H54 (cell line): ENCODE measurements at regions not wholly inside any gene's neighbourhood (a gene's known extent, or its start where the extent isn't known, plus 50 kb on each side); places are given as distances from the start of the nearest gene placed in this dataset.
"Not testable (repeated sequence)": the region's sequence is repeated elsewhere in the genome, so short reads cannot be mapped to it uniquely, and the experiment has no call there.

Source experiments
- DNase-seq: peaks from one replicate; pipeline ENCODE4 v3.0.0; 2011; ENCODE audit warnings: low spot score, mixed read lengths; ENCODE audit not compliant: insufficient read length
- FAIRE-seq: peaks from 3 replicates; lab custom pipeline; 2011; peaks lifted over from hg19 to GRCh38; lab: Jason Lieb, UNC
- POLR2A ChIP-seq: IDR thresholded peaks from 2 replicates; pipeline ENCODE4 v1.6.1; 2011; ENCODE audit warnings: low read depth, mild to moderate bottlenecking, low read length

DNA sequence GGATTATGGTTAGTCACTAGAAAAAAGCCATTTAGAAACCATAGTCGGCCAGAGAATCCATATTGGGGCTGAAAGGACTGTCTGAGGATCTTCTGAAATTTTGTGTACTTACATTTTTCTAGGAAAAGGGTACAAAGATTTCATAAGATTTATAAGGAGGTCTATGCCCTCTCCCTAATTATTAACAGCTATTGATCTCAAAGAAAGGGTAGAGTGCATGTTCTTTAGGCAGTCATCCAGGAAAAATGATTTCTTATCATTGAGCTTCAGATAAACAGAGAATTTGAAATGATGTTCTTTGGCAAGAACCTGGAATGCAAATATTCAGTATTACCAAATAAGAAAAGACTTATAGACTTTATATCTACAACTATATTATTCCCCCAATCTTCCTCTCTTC is 195.3 kb downstream of the ACTR3 start:
- DNase-seq, result no peak
- TF ChIP-seq POLR2A, result no peak
- FAIRE-seq, result no peak

DNA sequence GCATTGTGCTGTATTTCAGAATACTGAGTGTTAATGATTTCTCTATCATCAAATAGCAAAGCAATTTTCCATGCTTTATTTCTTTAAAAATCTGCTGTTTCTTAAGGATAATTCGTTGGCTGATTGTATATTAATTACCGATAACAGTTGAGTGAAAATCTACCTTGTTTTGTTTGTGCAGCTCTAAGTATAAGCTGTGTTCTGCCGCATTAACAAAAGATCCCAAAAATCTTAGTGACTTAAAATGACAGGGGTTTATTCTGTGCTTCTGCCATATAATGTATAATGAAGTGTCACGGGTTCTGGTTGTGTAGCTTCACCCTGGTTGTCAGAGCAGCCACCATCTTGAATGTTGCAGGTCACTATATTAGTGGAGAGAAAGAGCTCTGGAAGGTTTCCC is 196.1 kb downstream of the ACTR3 start:
- no peak for TF ChIP-seq POLR2A
- FAIRE-seq (no peak), DNase-seq (no peak)

DNA sequence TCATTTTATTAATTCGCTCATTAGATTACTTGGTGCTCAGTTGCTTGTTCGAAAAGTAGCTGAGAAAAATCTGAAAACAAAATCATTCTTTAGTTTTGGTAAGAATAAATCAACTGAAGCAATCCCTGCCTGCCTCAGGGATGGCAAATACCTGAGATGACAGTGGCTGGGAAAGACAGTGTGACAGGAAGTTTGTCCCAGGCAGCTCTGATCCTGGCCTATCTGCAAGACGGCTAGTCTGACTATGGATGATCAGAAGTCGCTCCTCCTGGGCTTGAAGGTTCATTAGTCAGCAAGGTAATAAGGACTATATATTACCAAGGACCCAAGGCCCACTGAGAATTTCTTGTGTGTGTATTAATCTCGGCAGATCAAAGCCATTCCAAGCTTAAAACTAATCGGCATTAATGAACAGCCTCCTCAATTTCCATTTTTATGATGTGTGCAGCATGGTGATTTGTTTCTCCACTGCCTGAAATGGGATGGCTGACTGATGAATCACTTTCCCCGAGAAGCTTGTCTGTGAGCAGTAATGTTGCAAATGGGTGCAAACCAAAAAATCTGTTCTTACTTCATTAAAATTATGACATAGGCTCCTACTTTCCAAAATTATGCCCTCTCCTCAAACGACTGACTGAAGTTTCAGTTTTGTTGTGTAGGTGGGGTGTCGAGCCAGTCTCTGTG is 199.9 kb downstream of the ACTR3 start:
- DNase-seq (no peak), FAIRE-seq (no peak)
- no peak for TF ChIP-seq POLR2A

DNA sequence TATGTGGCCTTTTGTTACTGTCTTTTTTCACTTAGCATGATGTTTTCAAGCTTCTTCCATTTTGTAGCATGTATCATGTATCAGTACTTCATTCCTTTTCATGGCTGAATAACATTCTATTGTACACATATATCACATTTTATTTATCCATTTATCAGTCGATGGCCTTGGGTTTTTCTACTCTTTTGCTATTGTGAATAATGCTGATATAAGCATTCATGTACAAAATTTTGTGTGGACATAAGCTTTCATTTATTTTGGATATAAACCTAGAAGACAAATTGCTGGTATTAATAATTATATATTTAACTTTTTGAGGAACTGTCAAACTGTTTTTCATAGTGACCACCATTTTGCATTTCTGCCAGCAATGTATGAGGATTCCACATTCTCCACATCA is 201.1 kb downstream of the ACTR3 start:
- FAIRE-seq (no peak), DNase-seq (no peak)
- TF ChIP-seq POLR2A, result no peak

DNA sequence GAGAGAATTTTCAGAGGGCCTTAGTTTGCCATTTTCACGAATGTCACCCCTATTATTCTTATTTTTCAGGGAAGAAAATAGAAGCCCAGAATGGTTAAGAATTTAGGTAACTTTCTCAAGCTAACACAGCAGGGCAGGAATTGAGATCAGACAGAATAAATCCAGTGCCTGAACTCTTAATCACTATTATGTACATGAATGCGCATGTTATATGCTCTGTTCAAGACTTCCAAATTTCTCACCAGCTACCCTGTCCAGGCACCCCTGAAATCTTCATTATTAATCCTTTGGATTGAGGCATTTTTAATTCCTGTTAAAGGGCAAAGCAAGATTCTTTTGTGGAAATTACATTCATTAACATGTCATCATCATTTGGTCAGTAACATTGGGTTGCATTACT is 218.4 kb downstream of the ACTR3 start:
- TF ChIP-seq POLR2A, result no peak
- FAIRE-seq (no peak), DNase-seq (no peak)

DNA sequence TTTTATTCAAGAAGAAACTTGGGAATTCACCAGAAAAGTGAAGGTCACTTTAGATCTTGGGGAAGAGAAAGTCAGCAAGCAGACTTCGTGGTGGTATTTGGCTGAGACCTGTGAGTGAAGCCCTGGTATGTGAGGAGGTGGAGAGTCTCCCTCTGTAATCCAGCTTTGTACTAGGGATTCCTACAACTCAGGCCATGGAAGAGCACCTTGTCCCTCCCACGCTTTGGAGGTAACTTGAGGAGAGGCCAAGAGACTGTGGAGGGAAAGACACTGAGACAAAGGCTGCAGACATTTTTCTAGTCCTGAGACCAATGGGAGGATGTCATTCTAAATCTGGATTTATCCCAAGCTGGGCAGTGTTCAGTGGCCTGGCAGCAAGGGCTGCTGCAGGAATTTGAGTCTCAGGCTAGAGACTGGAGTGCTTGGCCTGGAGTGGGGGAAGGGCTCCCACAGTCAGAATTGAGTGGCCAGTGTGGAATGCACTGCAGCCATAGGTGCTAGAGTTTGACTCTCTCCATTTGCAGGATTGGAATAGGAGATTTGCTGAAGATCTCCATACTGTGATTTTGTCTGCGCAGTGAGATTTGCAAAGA is 219.0 kb downstream of the ACTR3 start:
- DNase-seq (no peak), FAIRE-seq (no peak)
- TF ChIP-seq POLR2A, result no peak

DNA sequence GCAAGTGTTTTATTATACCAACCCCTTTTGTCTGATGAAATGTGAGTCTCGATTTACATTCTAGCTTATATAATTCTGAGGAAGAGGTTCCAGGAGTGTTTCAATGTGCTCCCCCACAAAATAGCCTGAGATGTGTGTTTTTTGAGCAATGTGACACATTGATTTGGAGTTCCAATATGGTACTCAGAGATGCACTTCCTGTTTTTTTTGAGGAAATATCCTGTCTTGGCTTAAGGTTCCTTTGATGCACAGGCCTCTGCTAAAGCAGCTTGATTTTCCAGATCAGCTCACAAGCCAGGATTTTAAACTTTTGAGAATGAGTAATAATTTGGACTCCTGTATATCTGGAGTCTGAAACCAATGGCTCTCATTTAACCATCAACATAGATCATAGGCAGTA is 221.4 kb downstream of the ACTR3 start:
- FAIRE-seq (no peak), DNase-seq (no peak)
- no peak for TF ChIP-seq POLR2A

DNA sequence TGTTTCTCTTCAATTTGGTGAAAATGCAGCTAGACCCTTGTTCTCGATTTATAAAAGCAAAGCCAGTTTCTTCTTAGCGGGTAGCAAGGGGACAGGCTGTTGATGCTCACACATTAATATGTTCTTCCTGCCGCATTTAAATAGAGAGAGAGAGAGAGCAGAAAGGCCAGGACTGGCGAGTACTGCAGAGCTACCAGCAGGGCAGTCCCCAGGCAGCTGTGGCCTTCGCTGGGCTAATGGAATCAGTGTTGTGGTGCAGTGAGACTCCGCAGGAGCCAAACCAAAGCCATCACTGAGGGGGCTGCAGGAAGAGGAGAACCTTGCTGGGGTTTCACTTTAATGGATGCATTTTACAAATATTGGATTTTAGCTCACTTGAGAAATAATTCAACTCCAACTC is 223.6 kb downstream of the ACTR3 start:
- DNase-seq, result no peak
- no peak for TF ChIP-seq POLR2A
- FAIRE-seq, result no peak

DNA sequence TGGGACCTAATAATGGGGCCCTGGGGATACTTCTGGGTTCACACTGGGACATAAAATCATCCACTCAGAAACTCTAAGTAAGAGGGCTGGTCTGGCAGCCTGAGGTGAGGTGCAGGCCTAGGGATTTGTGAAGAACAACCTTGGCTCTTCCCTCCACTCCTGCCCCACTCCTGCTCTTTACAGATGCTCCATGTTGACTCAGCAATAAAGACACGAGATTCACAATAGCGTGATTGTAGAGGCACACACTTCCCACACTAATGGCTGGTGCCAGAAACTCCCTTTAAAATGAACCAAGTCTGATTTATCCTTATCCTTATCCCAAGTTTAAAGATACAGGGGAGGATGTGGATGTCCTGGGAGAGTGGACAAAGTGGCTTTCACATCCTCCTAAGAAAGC is 228.2 kb downstream of the ACTR3 start:
- no peak for TF ChIP-seq POLR2A
- DNase-seq (no peak), FAIRE-seq (no peak)

DNA sequence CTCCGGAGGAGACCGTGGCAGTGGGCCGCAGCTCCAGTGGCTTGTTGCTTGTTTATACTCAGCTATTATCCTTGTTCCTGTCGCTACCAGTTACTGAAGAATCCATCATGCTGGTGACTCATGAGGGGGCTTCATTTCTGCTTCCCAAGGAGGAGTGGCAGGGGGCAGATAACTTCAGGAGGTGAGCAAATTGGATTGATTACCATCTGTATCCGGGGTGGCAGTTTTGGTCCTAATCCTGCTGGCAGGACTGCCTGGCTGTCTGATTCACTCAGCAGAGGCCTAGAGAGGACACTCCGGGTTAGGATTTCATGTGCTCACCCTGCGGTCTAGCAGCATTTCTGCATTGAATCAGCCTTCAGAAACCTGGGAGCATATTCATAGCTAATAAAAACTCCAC is 230.0 kb downstream of the ACTR3 start:
- FAIRE-seq (no peak), DNase-seq (no peak)
- no peak for TF ChIP-seq POLR2A

DNA sequence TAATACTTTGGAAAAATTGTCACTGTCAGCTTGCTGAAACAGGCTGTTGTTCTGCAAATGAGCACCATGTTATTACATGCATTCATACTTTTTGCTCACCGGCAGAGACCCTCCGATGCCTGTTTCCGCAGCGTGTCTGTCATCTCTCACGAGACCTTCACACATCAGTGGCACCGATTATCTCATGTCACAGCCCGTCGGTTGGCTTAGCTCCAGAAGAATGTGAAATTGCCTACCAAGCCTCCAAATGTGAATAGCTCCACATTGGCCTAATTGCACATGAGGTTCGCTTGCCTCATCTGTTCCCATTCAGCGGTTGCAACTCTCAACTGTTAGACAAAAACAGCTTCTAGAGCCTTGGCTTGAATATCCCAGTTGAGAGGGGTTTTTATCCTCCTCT is 233.0 kb downstream of the ACTR3 start:
- FAIRE-seq (no peak), DNase-seq (no peak)
- no peak for TF ChIP-seq POLR2A

DNA sequence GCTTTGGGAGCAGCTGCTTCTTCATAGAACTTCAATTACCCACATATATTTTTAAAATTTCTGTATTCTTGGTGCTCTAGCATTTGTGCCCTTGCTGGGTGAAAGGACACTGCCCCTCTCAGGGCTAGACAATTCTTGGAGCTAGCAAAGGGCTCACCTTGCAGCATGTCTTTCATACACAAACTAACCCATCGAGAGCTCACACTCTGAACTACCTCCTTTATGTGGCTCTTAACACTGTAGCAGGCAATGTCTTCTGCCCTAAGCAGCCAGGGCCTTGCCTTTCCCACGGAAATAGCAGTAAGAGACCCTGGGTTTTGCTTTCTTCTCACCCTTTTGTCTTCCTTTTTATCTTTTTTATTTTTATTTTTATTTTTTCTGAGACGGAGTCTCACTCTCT is 234.0 kb downstream of the ACTR3 start:
- DNase-seq, result no peak

DNA sequence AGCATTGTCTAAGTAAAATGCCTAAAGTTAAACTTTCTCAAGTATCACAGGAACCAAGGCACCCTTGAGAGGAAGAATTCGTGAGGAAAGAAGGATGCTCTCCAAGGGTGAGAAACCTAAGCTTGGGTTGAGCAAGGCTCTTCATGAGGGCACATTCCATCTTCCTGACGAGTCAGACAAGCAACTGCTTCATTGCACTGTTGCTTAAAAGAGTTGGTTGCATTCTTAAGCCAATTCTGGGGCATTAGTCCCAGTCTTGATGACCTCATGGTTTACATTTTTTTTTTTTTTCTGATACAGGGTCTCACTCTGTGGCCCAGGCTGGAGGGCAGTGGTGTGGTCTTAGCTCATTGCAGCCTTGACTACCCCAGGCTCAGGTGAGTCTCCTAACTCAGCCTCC is 237.5 kb downstream of the ACTR3 start:
- TF ChIP-seq POLR2A, result no peak
- no peak for FAIRE-seq
- DNase-seq, result peak; percentile 3

More for the DNA sequence above, 234.0 kb downstream of the ACTR3 start:
- TF ChIP-seq POLR2A, result no peak
- no peak for FAIRE-seq

DNA sequence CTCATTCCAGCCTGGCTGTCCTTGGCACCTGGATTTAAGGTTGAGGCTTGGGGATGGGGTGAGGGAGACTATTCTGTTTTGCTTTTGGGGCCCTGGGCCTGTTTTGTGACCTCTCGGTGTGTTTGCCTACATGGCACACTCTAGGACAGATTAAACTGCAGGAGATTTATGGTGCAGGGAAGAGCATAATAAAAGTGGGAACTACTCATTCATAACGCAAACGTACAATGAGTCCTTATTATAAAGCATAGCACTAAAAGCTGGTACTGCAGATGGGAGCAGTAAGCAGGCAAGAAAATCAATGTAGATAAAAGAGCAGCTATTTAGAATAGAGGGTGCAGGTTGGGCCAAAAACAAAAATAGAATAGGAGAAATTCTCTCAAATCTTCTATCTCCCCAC is 238.4 kb downstream of the ACTR3 start:
- no peak for TF ChIP-seq POLR2A
- DNase-seq (no peak), FAIRE-seq (no peak)

DNA sequence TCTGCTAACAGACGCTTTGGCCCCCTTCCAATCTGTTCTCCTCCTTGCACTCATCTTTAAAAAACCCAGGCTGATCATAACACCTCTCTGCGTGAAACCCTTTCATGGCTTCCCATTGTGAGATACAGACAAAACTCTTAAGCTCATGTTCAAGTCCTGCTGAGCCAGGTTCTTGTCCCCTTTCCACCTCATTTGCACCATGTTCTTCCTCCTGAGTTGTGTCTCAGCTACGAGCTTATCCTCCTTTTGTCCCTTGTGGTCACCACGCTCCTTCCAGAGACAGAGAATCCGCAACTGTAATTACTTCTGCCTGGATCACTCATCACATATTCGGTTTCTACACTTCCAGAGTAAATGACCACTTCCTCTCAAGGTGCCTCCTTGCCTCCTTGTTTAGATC is 238.8 kb downstream of the ACTR3 start:
- DNase-seq (no peak), FAIRE-seq (no peak)
- no peak for TF ChIP-seq POLR2A

DNA sequence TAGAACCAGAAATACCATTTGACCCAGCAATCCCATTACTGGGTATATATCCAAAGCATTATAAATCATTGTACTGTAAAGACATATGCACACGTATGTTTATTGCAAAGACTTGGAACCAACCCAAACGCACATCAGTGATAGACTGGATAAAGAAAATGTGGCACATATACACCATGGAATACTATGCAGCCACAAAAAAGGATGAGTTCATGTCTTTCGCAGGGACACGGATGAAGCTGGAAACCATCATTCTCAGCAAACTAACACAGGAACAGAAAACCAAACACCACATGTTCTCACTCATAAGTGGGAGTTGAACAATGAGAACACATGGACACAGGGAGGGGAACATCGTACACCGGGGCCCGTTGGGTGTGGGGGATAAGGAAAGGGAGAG is 242.2 kb downstream of the ACTR3 start:
- FAIRE-seq, DNase-seq: not testable (repeated sequence)
